ENCODE measurements at regions not wholly inside any gene's neighbourhood (a gene's known extent, or its start where the extent isn't known, plus 50 kb on each side); places are given as distances from the start of the nearest gene placed in this dataset.

- H3K36me3 Mint-ChIP-seq (ENCODE audit: low read depth) = no peaks in the 10 kb centered on the region
- H3K36me3 ChIP-seq (ENCODE audit: control insufficient read depth, insufficient read depth, low read length) = no peaks in the 10 kb centered on the region
- peaks cover 52% of the 10 kb centered on the region for H3K27me3 ChIP-seq (ENCODE audit: control insufficient read depth, insufficient read depth, low read length, poor library complexity, severe bottlenecking)
- peaks cover 34% of the 10 kb centered on the region for H3K27me3 Mint-ChIP-seq (ENCODE audit: insufficient read depth)
- no peak overlapping the region for H3K27ac Mint-ChIP-seq
- TF ChIP-seq, protein P1, sequence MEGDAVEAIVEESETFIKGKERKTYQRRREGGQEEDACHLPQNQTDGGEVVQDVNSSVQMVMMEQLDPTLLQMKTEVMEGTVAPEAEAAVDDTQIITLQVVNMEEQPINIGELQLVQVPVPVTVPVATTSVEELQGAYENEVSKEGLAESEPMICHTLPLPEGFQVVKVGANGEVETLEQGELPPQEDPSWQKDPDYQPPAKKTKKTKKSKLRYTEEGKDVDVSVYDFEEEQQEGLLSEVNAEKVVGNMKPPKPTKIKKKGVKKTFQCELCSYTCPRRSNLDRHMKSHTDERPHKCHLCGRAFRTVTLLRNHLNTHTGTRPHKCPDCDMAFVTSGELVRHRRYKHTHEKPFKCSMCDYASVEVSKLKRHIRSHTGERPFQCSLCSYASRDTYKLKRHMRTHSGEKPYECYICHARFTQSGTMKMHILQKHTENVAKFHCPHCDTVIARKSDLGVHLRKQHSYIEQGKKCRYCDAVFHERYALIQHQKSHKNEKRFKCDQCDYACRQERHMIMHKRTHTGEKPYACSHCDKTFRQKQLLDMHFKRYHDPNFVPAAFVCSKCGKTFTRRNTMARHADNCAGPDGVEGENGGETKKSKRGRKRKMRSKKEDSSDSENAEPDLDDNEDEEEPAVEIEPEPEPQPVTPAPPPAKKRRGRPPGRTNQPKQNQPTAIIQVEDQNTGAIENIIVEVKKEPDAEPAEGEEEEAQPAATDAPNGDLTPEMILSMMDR (conservative IDR thresholded peaks at IDR 0.05) = no peak
- peaks cover 3% of the 10 kb centered on the region for H3K4me1 Mint-ChIP-seq
- H3K4me3 Mint-ChIP-seq = no peak overlapping the region
- WGBS, 2 experiments (ENCODE audit: insufficient coverage in 1 of 2, insufficient read length in 1 of 2) = 91 to 97% methylated on average over 3 to 4 of the region's 4 CpGs
- no peak overlapping the region for H3K27ac ChIP-seq (ENCODE audit: low read depth, low read length)
- no peak overlapping the region for H3K9ac ChIP-seq (ENCODE audit: extremely low read depth, low read length, poor library complexity, severe bottlenecking)
- H3K9me3 ChIP-seq (ENCODE audit: control insufficient read depth, low read length) = peaks cover 6% of the 10 kb centered on the region
- no peak overlapping the region for H3K4me3 ChIP-seq (ENCODE audit: low read length)
- no peaks in the 10 kb centered on the region for H3K4me1 ChIP-seq (ENCODE audit: control insufficient read depth, insufficient read depth, low read length)
- DNase-seq = no peak
- peaks cover 6% of the 10 kb centered on the region for H3K9me3 Mint-ChIP-seq
Measured at GRCh38 chr12:77492536-77492935, 338.2 kb upstream of the NAV3 start.

GRCh38 chr12:77489331-77489970, 341.2 kb upstream of the NAV3 start:
- H3K36me3 Mint-ChIP-seq (ENCODE audit: low read depth) = no peaks in the 10 kb centered on the region
- Histone ChIP-seq H3K36me3 (ENCODE audit: control insufficient read depth, insufficient read depth, low read length) (no peaks in the 10 kb centered on the region), H3K9ac (ENCODE audit: extremely low read depth, low read length, poor library complexity, severe bottlenecking) (no peak overlapping the region), H3K27me3 (ENCODE audit: control insufficient read depth, insufficient read depth, low read length, poor library complexity, severe bottlenecking) (peaks cover 75% of the 10 kb centered on the region), H3K4me3 (ENCODE audit: low read length) (no peak overlapping the region), H3K4me1 (ENCODE audit: control insufficient read depth, insufficient read depth, low read length) (no peaks in the 10 kb centered on the region), H3K9me3 (ENCODE audit: control insufficient read depth, low read length) (peaks cover 6% of the 10 kb centered on the region), H3K27ac (ENCODE audit: low read depth, low read length) (no peak overlapping the region)
- no peak overlapping the region for H3K4me3 Mint-ChIP-seq
- peaks cover 51% of the 10 kb centered on the region for H3K27me3 Mint-ChIP-seq (ENCODE audit: insufficient read depth)
- TF ChIP-seq, protein P1 (conservative IDR thresholded peaks at IDR 0.05) = no peak
- no peak for DNase-seq
- H3K27ac Mint-ChIP-seq = no peak overlapping the region
- WGBS, 2 experiments (ENCODE audit: insufficient coverage in 1 of 2, insufficient read length in 1 of 2) = 88 to 93% methylated on average over 2 of the region's 4 CpGs
- peaks cover 7% of the 10 kb centered on the region for H3K4me1 Mint-ChIP-seq
- H3K9me3 Mint-ChIP-seq = peaks cover 6% of the 10 kb centered on the region

- no peaks in the 10 kb centered on the region for H3K4me1 ChIP-seq (ENCODE audit: control insufficient read depth, insufficient read depth, low read length)
- WGBS, 2 experiments (ENCODE audit: insufficient coverage in 1 of 2, insufficient read length in 1 of 2) = 86 to 92% methylated on average over 2 of the region's 2 CpGs
Measured at GRCh38 chr12:77488041-77488620, 342.6 kb upstream of the NAV3 start.

More at GRCh38 chr12:77488041-77488620, 342.6 kb upstream of the NAV3 start:
- H3K27ac ChIP-seq (ENCODE audit: low read depth, low read length) = no peak overlapping the region
- no peaks in the 10 kb centered on the region for H3K36me3 ChIP-seq (ENCODE audit: control insufficient read depth, insufficient read depth, low read length)
- DNase-seq = no peak
- H3K27me3 ChIP-seq (ENCODE audit: control insufficient read depth, insufficient read depth, low read length, poor library complexity, severe bottlenecking) = peaks cover 73% of the 10 kb centered on the region
- H3K4me3 ChIP-seq (ENCODE audit: low read length) = no peak overlapping the region
- H3K9me3 Mint-ChIP-seq = peaks cover 6% of the 10 kb centered on the region
- no peak overlapping the region for H3K27ac Mint-ChIP-seq
- peaks cover 62% of the 10 kb centered on the region for H3K27me3 Mint-ChIP-seq (ENCODE audit: insufficient read depth)
- TF ChIP-seq, protein P1 (conservative IDR thresholded peaks at IDR 0.05) = no peak
- H3K4me3 Mint-ChIP-seq = no peak overlapping the region
- H3K9me3 ChIP-seq (ENCODE audit: control insufficient read depth, low read length) = peaks cover 6% of the 10 kb centered on the region
- H3K4me1 Mint-ChIP-seq = peaks cover 7% of the 10 kb centered on the region
- no peaks in the 10 kb centered on the region for H3K36me3 Mint-ChIP-seq (ENCODE audit: low read depth)
- no peak overlapping the region for H3K9ac ChIP-seq (ENCODE audit: extremely low read depth, low read length, poor library complexity, severe bottlenecking)
